ENCODE measurements at regions not wholly inside any gene's neighbourhood (a gene's known extent, or its start where the extent isn't known, plus 50 kb on each side); places are given as distances from the start of the nearest gene placed in this dataset.

GRCh38 chr3:144556392-144556791 lies 584.8 kb downstream of the DIPK2A start:
- TF ChIP-seq CTCF (IDR thresholded peaks at IDR 0.05), result no peak
- no peak for TF ChIP-seq POLR2A (IDR thresholded peaks at IDR 0.05)

Measured in breast epithelium (tissue), 3 donors.